ENCODE measurements at regions not wholly inside any gene's neighbourhood (a gene's known extent, or its start where the extent isn't known, plus 50 kb on each side); places are given as distances from the start of the nearest gene placed in this dataset.
A peak's percentile ranks its signal among the peaks of the same experiment; 100 is the strongest.
"Not testable (repeated sequence)": the region's sequence is repeated elsewhere in the genome, so short reads cannot be mapped to it uniquely, and the experiment has no call there.

GRCh38 chr1:121097127-121097866 lies 86.8 kb downstream of the FAM72B start:
- peak; percentile 34 for TF ChIP-seq CTCF (IDR thresholded peaks at IDR 0.05; ENCODE audit: low read depth, low read length)
- not testable (repeated sequence) for TF ChIP-seq EZH2phosphoT487 (IDR thresholded peaks at IDR 0.05; ENCODE audit: low read depth)
